Left renal cortex interstitium (tissue), 4 donors: ENCODE measurements at regions not wholly inside any gene's neighbourhood (a gene's known extent, or its start where the extent isn't known, plus 50 kb on each side); places are given as distances from the start of the nearest gene placed in this dataset.
"Not testable (repeated sequence)": the region's sequence is repeated elsewhere in the genome, so short reads cannot be mapped to it uniquely, and the experiment has no call there.

Experiments used
- DNase-seq, 4 donors: peaks; one replicate each; pipeline ENCODE4 v3.0.0-alpha.2; 2013; ENCODE audit warnings: low read depth in 4 of 4, low spot score in 2 of 4, missing footprints in 1 of 4

DNA sequence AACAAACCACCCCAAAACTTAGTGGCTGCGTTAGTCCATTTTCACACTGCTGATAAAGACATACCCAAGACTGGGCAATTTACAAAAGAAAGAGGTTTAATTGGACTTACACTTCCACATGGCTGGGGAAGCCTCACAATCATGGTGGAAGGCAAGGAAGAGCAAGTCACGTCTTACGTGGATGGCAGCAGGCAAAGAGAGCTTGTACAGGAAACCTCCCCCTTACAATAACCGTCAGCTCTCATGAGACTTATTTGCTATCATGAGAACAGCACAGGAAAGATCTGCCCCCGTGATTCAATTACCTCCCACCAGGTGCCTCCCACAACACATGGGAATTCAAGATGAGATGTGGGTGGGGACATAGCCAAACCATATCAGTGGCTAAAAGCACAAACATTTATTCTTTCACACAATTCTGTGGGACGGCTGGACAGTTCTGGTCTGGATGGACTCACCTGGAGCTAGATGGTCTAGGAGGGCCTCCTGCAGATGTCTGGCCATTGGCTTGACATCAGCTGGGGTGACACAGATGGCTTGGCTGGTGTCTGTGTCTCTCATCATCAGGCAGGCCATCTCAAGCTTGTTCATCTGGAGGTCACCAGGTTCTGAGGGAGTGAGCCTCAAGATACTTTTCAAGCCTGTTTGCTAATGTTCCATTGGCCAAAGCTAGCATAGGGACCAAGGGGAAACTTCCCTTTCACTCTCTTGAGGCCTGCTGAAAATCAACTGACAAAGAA is 104.1 kb downstream of the SMIM20 start:
- DNase-seq: not testable (repeated sequence)

DNA sequence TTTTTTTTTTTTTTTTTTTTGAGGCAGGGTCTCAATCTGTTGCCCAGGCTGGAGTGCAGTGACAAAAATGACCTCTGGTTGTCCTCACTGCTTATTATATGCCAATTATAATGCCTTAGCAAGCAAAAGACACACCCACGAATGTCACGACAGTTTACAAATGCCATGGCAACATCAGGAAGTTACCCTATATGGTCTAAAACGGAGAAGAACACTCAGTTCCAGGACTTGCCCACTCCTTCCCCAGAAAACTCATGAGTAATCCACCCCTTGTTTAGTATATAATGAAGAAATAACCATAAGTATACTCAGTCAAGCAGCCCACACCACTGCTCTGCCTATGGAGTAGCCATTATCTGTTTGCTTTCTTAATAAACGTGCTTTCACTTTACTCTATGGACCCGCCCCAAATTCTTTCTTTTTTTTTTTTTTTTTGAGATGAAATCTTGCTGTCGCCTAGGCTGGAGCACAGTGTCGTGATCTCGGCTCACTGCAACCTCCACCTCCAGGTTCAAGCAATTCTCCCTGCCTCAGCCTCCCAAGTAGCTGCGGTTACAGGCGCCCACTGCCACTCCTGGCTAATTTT is 106.2 kb downstream of the SMIM20 start:
- no peak for DNase-seq

DNA sequence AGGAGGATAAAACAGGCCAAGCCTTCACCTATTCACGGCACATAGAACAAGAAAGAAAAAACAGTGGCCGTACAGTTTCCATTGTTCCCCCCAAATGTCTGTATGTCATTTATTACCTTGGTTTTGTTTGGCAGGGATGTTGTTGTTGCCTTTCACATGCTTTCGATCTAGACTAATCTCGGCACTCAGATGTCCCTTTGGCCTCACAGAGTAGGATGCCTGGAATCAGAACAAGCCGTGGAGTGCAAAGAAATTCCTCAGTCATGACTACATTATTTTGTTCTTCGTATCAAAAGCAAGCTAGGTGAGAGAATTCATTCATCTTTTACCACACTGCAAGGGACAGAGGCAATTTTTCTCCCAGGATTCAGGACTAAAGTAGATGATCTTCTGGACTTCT is 106.9 kb downstream of the SMIM20 start:
- no peak for DNase-seq

DNA sequence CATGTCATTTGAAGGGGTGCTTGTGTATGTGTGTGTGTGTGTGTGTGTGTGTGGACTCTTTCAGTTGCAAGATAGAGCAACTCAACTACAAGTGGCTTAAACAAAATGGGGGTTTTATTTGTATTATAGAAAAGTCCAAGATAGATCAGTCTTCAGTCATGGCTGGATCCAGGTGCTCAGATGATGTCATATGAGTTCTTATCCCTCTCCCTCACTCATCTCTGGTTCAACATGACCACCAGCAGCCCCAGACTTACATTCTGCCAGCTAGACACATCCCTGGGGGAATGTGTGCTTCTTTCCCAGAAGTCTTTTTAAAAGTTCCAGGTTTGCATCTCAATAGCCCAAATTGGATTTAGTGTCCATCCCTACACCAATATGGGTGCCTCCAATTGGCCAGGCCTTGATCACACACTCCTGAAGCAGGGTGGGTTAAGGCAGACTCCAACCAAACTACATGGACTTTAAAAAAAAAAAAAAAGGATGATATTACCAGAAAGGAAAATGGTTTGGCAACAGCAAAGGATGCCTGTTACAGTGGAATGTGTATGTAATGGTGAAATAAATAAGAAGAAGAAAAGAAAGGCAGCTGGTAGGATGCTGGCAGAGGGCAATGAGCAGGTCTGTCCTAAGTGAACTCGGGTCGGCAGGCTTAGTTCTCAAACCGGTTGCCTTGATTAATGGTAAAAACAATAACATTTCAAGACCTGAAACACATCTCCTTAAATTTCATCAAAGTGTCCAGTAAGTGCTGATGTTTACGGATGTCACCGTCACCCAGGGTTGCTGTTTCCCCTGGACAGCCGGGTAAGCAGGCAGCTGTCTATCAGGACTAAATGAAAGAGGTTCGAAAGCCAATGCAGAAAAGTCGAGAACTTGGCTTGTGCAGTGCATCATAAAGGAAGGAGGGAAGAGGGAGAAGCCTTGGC is 107.7 kb downstream of the SMIM20 start:
- no peak for DNase-seq

DNA sequence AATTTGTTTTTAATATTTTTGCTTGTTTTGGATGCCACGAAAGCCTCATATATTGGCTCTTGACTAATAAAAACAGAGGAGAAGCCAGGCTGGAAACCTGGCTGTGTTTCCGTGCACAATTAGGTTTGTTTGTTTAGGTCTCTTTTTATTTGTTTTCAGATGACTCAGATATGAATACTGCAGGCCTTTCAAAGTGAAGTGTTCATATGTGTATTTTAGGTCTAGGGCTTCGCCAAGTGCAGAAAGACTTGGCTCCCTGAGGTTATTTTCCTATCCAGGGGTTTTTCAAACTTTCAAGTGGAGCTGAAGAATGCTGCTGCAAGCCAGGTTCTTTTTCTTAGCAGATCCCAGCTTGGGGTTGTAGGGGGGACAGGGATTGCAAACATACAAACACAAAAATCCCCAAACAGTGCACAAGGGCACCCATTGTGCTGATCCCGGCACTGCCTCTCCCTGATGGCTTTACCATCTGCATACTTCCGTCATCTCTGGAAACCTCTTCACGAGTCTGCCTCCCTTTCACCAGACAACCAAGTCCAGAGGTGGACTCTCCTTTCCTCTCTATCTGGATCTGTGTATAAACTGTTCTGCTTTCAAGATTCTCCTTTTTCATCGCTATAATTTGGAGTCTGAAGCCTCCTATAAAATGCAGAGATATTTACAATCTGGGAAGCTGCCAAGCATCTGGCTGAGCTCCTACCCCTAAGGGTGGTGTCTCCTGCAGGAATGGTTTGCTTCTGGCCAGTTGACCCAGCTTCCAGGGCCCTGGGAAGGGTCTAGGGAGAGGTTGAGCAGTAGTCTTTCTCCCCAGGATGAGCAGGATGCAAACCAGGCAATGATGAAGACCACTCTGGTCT is 108.6 kb downstream of the SMIM20 start:
- DNase-seq: no peak

DNA sequence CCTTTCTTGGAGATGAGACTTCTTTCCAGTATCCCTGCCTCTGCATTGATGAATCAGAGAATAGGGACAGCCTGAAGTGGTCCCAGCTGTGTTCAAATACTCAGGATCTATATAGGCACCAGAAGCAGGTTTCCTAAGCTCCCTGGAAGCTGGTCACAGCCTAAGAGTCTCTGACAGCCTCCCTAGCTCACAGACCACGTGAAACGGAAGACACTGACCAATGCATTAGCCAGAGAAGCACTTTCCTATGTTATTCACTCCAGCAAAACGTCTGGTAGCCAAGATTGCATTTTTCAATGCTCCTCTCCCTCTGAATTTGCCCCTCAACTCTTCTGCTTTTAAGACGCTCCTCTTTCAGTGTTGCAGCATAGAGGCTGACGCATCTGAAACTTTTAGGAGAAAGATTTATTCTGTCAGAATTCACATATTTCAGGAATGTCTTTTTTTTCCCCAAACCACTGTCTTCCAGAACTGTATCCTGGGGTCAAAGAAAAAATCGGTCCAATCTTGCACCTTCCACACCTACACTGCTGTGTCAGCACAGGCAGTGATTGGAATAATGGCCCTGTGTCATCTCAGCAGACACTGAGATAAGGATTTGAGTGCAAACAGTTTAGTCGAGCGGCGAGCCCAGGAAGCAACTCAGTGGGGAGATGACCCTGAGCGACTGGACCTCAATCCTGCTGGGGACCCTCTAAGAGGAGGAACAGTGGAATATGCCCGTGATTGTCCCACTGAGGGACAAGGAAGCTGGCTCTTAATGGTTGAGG is 109.4 kb downstream of the SMIM20 start:
- DNase-seq: no peak

DNA sequence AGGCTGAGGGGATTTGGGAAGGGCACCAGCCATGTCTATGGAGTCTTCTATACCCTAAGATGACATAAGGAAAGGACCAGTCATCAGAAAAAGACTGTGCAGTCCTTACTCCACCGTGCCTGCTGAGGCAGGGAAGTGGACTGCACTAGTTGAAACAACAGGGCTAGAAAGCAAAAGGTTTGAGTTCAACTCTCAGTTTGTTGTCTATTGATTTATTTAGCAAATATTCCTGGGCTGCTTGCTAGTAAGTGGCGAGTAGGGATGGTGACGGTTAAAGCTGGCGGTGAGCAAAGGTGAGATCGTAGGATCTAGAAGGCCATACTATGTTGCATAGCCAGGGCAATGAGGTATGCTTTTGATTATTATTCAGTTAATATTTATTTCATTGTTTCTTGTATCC is 110.1 kb downstream of the SMIM20 start:
- no peak for DNase-seq

DNA sequence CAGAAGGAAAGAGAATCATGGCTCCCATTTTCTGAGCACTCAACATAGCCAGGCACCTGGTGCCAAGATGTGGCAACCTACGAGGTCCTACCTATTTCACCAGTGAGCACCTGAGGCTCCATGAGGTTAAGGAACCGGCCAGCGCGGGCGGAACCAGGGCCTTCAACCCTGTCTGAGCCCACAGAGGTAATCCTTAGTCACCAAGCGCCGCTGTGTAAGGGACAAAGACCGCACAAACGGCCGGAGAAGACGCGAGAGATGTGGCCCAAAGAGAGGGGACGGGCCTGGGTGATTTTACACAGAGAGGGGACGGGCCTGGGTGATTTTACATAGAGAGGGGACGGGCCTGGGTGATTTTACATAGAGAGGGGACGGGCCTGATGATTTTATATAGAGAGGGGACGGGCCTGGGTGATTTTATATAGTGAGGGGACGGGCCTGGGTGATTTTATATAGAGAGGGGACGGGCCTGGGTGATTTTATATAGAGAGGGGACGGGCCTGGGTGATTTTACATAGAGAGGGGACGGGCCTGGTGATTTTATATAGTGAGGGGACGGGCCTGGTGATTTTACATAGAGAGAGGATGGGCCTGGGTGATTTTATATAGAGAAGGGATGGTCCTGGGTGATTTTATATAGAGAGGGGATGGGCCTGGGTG is 114.2 kb downstream of the SMIM20 start:
- DNase-seq: no peak

DNA sequence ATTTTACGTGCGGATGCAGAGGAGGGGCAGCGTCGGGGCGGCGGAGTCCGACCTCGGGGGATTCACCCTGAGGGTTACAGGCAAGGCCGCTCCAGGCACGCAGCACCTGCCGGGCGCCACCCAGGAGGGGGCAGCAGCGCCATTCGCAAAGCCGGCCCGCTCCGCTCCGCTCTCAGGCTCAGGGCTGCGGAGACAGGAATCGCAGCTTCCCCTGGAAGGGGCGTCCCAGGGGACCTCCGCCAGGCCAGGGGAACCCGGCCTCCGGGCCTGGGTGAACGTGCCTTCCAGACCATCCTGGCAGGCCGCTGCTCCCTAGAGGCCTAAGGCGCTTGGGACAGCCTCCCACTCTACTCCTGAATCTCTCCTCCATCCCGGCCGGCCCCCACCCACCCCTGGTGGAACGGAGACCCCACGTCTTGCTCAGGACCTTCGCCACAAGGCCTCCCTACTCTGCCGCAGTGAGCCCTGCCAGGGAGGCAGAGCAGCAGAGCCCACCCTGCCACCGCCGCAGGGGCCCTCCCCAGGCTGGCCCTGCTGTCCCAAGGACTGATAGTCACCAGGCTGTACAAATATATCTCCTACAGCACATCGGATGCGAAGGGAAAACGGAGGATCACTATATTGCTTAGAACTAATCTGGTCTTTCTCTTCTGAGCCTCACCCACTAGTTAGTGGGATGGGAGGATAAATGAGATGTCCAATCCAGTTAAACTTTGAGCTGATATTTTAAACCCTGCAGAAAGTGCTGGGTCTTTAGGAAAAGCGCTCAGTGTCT is 115.0 kb downstream of the SMIM20 start:
- peak in 1 of 4 donors; percentile 38 for DNase-seq

DNA sequence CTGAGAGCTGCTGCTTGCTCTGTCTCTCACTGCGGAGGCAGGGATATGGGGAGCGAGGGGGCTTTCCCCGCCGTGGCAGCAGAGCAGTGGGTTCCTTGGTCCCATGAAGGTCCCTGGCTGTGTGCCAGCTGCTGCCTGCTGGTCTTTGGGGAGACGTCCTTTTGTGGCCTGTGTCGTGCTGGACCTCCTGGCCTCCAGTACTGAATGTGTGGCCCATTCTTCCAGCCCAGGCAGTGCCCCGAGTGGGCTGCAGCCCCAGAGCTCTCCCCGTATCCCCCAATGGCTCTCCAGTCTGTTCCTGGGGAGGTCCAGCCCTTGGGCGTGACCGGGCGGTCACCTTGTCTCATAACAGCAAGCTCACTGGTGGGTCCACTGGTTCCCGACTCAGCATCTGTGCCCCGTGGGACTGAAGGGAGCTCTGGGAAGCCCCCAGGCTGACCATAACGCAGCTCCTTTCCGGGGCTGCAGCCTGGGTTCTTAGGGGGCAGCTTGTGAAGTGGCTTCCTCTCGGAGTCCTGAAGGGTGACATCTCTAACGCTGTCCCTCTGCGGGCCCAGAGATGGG is 115.6 kb downstream of the SMIM20 start:
- no peak for DNase-seq

DNA sequence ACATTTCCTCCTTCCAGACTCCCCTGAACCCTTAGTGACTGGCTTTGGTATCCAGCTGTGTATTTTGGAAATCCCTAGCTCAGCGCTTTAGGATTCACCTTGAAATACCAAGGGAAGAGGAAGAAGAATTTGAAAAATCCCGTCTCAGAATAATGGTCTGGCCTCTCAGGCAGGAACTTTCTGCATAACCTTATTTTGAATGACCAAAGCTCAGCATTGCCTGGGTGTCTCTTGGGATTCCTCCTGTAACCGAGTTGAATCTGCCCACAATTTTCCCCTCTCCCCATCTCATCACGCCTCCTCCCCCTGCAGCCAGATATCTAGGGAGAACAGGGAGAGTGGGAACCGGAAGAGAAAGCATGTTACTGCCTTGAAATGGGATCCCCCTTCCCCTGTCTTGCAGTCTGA is 116.2 kb downstream of the SMIM20 start:
- no peak for DNase-seq

DNA sequence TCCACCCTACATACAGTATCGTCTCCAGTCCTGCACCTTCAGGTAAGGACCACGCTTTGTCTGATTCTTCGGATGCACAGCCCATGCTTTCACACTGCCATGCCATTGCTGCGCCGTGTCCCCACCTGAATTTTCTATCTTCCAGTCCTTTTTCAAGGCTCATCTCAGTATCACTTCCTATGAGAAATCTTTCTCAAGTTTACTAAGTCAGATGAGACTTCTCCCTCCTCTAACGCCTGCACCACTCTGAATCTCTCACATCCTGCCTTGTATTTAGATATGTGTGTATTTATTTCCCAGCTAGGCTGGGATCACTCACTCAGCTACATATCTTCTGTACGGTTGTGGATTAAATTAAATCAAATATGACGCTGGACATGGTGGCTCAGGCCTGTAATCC is 116.8 kb downstream of the SMIM20 start:
- no peak for DNase-seq

DNA sequence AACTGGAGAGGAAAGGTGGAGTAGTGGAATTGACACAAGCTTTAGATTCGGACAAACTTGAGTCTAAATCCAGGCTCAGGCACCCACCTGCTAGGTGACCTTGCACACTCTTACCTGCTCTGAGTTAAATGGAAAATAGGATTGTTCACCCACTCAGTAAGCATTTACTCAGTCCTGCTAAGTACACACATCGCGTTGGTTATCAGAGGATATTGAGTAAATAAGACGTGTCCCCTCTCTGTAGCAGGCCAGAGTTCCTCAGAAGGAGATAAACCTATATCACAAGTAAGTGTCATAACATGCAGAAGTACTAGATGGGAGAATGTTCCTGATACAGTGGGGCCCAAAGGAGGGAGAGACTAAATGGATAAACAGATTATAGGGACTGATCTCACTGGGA is 117.7 kb downstream of the SMIM20 start:
- DNase-seq: no peak

DNA sequence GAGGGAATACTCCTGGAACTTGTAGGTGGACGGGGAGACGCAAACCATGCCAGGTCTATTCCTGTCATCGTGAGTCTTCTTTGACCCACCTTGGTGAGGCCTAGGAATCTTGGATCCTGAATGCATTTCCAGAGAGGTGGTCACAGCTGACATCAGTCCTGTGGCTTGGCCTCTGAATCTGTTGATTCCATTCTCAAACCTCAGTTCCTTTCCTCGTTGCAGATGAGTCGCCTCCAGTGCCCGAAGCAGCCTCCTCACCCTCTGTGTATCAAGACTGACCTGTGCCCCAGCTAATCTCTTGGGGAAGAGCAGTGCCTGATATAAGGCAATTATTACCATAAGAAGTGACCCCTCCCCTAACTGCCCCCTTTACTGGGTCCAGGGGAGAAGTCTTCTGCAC is 118.1 kb downstream of the SMIM20 start:
- DNase-seq: no peak

DNA sequence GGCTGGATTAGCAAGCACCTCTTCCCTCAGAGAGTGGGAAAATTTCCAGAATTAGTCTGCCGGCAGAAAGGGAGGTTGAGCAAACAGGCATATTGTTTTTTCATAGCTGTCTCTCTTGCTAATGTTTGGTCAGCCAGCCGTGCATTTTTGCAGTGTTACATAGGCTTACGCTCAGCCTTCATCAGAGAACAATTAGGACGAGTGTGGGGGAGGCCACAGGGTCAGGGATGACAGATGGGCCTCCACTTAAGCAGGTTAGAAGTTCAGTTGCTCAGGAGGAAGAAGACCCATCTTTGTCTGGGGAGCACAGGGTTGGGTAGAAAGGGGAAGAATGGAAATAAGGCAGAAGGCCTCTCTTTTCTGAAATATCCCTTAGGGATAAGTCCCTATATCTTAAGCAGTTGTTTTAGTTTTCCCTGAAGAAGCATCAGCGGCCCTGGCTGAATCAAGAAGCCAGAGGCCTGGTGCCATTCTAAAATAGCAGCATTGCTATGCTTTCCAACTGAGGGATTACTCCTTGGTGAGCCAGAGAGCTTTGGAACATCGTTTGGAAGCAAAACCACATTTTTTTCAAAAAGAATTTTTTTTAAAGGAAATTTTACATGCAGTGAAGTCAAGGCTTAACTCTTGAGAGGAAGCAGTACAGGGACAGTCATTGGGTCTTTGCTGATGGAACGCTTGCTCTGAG is 118.8 kb downstream of the SMIM20 start:
- peak in 1 of 4 donors; percentile 27 for DNase-seq

DNA sequence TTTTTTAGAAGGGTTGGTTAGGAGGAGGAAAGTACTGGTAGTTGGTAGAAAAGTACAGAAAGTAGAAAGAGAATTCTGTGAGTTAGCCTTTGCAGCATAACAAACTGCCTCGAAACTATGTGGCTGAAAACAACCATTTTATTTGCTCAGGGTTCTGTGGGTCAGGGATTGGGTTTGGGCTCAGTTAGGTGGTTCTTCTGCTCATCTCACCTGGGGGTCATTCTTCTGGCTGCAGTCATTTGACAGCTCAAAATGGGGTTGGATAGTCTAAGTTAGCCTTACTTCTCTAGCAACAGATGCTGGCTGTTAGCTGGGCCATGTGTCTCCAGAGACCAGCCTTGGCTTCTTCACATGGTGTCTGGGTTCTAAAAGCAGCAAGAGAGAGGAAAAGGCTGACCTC is 119.4 kb downstream of the SMIM20 start:
- DNase-seq: no peak

DNA sequence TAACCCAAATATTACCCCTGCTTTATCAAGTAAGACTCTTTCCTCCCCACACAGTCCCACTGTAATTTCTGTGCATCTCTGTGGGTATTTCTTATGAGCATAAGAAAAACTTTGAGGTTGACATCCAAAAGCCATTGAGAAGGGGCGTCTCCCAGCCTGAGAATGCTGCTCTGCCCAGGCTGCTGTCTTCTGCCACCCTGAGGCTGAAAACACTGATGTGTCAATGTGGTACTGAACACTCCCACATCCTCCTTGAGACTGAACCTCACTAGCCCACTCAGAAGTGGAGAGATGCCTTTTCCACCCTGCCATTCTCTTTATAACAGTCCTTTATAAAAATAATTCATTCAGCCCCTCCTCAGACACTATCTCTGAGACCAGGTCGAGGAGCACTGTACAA is 120.8 kb downstream of the SMIM20 start:
- no peak for DNase-seq

DNA sequence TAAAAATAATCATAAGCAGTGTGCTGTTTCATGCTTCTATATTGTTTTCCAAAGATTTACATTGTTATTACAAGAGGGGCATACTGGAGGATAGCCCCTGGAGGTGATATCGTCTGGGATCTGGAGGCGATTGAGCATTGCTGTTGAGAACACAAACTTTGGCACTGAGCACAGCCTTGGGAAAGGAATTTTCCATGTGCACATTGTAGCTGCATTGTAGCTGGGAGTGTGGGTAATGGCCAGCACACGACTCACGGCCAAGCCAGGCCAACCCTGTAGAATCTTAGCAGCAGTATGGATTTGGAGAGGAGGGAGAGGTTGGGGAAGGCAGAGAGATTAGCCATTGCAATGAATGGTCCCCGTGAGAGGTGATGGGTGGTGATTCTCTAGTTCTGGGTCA is 121.9 kb downstream of the SMIM20 start:
- no peak for DNase-seq
